Lower lobe of right lung (tissue), 2 donors: ENCODE measurements at regions not wholly inside any gene's neighbourhood (a gene's known extent, or its start where the extent isn't known, plus 50 kb on each side); places are given as distances from the start of the nearest gene placed in this dataset.

ENCODE experiments used
- ATAC-seq, 2 donors: fragments of 200-7000 bp; cut with Tn5 transposase; one replicate each; pipeline ENCODE4 v1.9.1; 2020 to 2022; ENCODE audit warnings: mild to moderate bottlenecking in 2 of 2, moderate library complexity in 2 of 2
- DNase-seq: peaks from one replicate; pipeline ENCODE4 v3.0.0-alpha.2; 2020
- H3K27ac ChIP-seq: fragments of 200-600 bp; one replicate; pipeline ENCODE4 v1.8.0; 2022
- H3K27me3 ChIP-seq: fragments of 200-600 bp; one replicate; pipeline ENCODE4 v1.8.0; 2022; ENCODE audit warnings: low read depth
- H3K36me3 ChIP-seq: fragments of 200-600 bp; one replicate; pipeline ENCODE4 v1.8.0; 2022; ENCODE audit warnings: mild to moderate bottlenecking
- H3K4me1 ChIP-seq: fragments of 200-600 bp; one replicate; pipeline ENCODE4 v1.8.0; 2022
- H3K4me3 ChIP-seq: fragments of 200-600 bp; one replicate; pipeline ENCODE4 v1.8.0; 2022; ENCODE audit warnings: mild to moderate bottlenecking
- H3K9me3 ChIP-seq: fragments of 200-600 bp; one replicate; pipeline ENCODE4 v1.8.0; 2022
- CTCF ChIP-seq: fragments of 200-600 bp; IDR thresholded peaks from one replicate; pipeline ENCODE4 v1.8.0; 2022; ENCODE audit warnings: antibody characterized with exemption, mild to moderate bottlenecking
- intact Hi-C: fragments of 100-400 bp; cut with DNase I; formaldehyde crosslinking; loops from one replicate; pipeline ENCODE4 v1.11.0; 2022
- donor health status: DM: no; HTN: yes; CAD: no; lungs with severe emphysema.

DNA sequence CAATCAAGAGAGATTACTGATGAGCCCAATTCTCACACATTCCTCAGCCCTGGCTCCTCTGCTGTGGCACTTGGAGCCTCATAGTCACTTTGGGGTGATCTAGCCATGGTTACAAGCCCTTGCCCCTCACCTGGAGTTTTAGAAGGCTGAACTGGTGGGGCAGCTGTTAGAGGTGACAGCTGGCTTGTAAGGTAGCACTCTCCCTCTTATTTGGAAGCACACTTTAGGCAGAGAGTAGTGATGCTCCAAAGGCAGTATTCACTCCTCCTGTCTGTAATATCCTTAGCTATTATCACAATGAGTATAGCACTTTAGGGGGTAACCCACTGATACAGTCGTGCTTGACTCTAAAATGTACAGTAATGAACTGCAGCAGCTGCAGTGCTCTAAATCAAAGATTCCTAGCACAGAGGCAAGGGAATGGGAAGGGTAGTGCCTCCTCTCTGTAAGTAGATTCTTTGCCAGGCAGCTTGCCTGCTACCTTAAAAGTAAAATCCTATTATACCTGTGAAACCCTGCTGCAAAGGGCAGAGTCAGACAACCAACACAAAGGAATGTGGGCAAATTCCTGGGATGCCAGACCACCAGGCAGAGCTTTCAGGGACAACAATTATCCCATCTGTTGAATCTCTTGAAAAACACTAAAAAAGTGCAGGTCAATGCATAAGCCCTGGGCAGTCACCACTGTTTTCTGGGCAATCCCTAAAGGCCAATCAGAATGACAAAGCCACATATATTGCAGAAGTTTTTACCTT, 336.3 kb downstream of the NOVA1 start:
- no peak for DNase-seq
- no peaks in the 10 kb centered on the region for H3K36me3 ChIP-seq
- intact Hi-C loops: no loop called here
- H3K9me3 ChIP-seq: no peaks in the 10 kb centered on the region
- H3K4me1 ChIP-seq: no peaks in the 10 kb centered on the region
- no peak for ATAC-seq
- H3K4me3 ChIP-seq: no peak overlapping the region
- H3K27me3 ChIP-seq: no peaks in the 10 kb centered on the region
- H3K27ac ChIP-seq: no peak overlapping the region
- TF ChIP-seq CTCF: no peak

DNA sequence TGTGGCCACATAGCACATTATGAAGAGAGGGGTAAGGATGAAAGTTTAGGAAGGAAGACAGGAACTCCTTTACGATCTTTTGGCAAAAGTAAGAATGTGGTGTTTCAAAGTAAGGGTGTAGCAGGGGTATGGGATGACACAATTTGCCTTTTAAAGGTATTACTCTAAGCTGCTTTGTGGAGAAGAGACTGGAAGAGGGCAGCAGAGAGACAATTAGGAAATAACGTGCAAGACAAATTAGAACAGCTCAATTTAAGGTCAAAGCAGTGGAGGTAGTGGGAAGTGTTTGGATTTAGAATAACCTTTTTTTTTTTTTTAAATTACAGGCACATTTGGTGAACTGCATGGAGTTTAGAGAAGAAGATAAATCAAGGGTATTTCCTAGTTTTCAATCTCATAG, 342.6 kb downstream of the NOVA1 start:
- intact Hi-C loops: no loop called here

DNA sequence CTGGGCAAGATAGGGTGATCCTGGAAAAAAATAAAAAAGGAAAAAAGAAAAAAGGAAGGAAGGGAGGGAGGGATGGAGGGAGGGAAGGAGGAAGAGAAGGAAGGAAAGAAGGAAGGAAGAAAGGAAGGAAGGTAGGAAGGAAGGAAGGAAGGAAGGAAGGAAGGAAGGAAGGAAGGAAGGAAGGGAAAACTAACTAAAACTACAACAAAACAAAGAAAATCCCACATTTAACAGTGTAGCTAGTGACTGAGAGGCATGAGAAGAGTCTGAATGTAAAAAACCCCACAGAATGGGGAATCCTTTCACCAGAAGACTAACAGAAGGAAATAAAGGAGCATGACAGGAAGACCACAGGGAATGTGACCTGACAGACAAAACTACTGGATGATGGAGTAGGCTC, 345.7 kb downstream of the NOVA1 start:
- intact Hi-C loops: no loop called here
- DNase-seq: no peak
- no peak for TF ChIP-seq CTCF
- ATAC-seq: no peak
- Histone ChIP-seq H3K9me3 (no peaks in the 10 kb centered on the region), H3K27me3 (no peaks in the 10 kb centered on the region), H3K4me3 (no peak overlapping the region), H3K27ac (no peak overlapping the region), H3K4me1 (no peaks in the 10 kb centered on the region), H3K36me3 (no peaks in the 10 kb centered on the region)

More for the DNA sequence above, 342.6 kb downstream of the NOVA1 start:
- Histone ChIP-seq H3K9me3 (no peaks in the 10 kb centered on the region), H3K4me1 (no peaks in the 10 kb centered on the region), H3K36me3 (no peaks in the 10 kb centered on the region), H3K4me3 (no peak overlapping the region), H3K27me3 (no peaks in the 10 kb centered on the region), H3K27ac (no peak overlapping the region)
- DNase-seq: no peak
- no peak for ATAC-seq
- TF ChIP-seq CTCF: peak; percentile 13

- Histone ChIP-seq H3K36me3 (no peaks in the 10 kb centered on the region), H3K4me3 (no peak overlapping the region), H3K4me1 (no peaks in the 10 kb centered on the region), H3K27ac (no peak overlapping the region), H3K9me3 (no peaks in the 10 kb centered on the region), H3K27me3 (no peaks in the 10 kb centered on the region)
- no peak for TF ChIP-seq CTCF
- intact Hi-C loops: no loop called here
- ATAC-seq (no peak), DNase-seq (no peak)
Observed at GRCh38 chr14:26233118-26233517, 364.7 kb downstream of the NOVA1 start.

DNA sequence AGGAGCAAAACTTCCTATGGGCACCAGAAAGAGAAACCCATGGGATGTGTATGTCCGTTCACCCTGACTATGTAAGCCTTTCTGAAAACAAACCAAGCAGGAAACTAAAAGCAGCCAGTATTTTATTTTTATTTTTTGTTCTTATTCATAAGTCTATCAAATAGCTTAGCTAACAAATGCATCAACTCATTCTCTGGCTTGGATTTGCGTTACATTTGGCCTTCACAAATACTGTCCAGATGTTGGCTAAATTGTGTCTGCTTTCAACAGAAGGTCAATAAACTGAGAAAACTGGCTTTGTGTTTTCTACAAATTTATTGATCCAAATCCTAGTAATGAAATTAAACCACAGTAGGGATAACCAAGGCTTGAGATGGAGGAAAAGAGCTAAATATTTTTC, 379.0 kb downstream of the NOVA1 start:
- DNase-seq (no peak), ATAC-seq (no peak)
- Histone ChIP-seq H3K9me3 (no peaks in the 10 kb centered on the region), H3K4me3 (no peak overlapping the region), H3K27ac (no peak overlapping the region), H3K4me1 (no peaks in the 10 kb centered on the region), H3K36me3 (no peaks in the 10 kb centered on the region), H3K27me3 (no peaks in the 10 kb centered on the region)
- TF ChIP-seq CTCF: no peak
- intact Hi-C loops: no loop called here
